IMR-90 (cell line): ENCODE measurements at regions not wholly inside any gene's neighbourhood (a gene's known extent, or its start where the extent isn't known, plus 50 kb on each side); places are given as distances from the start of the nearest gene placed in this dataset.

Experiments used
- ATAC-seq: fragments of 200-7000 bp; cut with Tn5 transposase; 2 replicates; pipeline ENCODE4 v1.9.1; 2020; ENCODE audit warnings: low read depth, mild to moderate bottlenecking, moderate library complexity
- BruUV-seq: library from RNA; stranded (reverse); fragments of 400-500 nt; replicated peaks from 2 replicates; lab custom pipeline; 2021; lab: Mats Ljungman, UMichigan
- CTCF ChIA-PET: fragments of 300-600 bp; formaldehyde crosslinking; extraction: SDS; loops from one replicate; lab custom pipeline; 2021; ENCODE audit warnings: antibody characterized with exemption; lab: Yijun Ruan, JAX
- POLR2A ChIA-PET: fragments of 300-600 bp; sonication (Branson Sonifier 250); formaldehyde crosslinking; loops from one replicate; lab custom pipeline; 2022; ENCODE audit warnings: antibody characterized with exemption; ENCODE audit not compliant: unreplicated experiment; lab: Charles Lee
- DNase-seq: peaks from one replicate; pipeline ENCODE4 v3.0.0; 2013
- H2AFZ ChIP-seq: replicated peaks from 2 replicates; pipeline ENCODE3; 2013; ENCODE audit warnings: low read length, mild to moderate bottlenecking; ENCODE audit not compliant: poor library complexity
- H2AK5ac ChIP-seq: 2 replicates; pipeline ENCODE4 v1.6.1; 2013; ENCODE audit warnings: low read depth, low read length, inconsistent platforms
- H2AK9ac ChIP-seq: replicated peaks from 2 replicates; pipeline ENCODE3; 2013; ENCODE audit warnings: mild to moderate bottlenecking, low read depth, low read length, moderate library complexity; ENCODE audit not compliant: poor library complexity
- H2BK120ac ChIP-seq: 2 replicates; pipeline ENCODE4 v1.6.1; 2013; ENCODE audit warnings: low read depth, low read length, inconsistent platforms
- H2BK15ac ChIP-seq: 3 replicates; pipeline ENCODE4 v1.6.1; 2013; ENCODE audit warnings: low read depth, low read length, inconsistent platforms
- H2BK20ac ChIP-seq: 2 replicates; pipeline ENCODE4 v1.6.1; 2013; ENCODE audit warnings: low read depth, mild to moderate bottlenecking, inconsistent platforms, low read length, moderate library complexity
- H2BK5ac ChIP-seq: 2 replicates; pipeline ENCODE4 v1.6.1; 2013; ENCODE audit warnings: mild to moderate bottlenecking, low read depth, low read length, inconsistent platforms; ENCODE audit not compliant: poor library complexity, severe bottlenecking
- H3K14ac ChIP-seq: replicated peaks from 2 replicates; pipeline ENCODE4 v1.6.1; 2013; ENCODE audit warnings: low read depth, low read length, inconsistent platforms
- H3K18ac ChIP-seq: 2 replicates; pipeline ENCODE4 v1.6.1; 2013; ENCODE audit warnings: low read depth, low read length, control low read depth
- H3K23ac ChIP-seq: 2 replicates; pipeline ENCODE4 v1.6.1; 2013; ENCODE audit warnings: low read depth, low read length, inconsistent platforms
- H3K27ac ChIP-seq: 2 replicates; pipeline ENCODE4 v1.5.1; 2013; ENCODE audit warnings: mild to moderate bottlenecking, control low read depth, low read length; ENCODE audit not compliant: insufficient read depth
- H3K27me3 ChIP-seq: 2 replicates; pipeline ENCODE4 v1.6.1; 2013; ENCODE audit warnings: low read length; ENCODE audit not compliant: control insufficient read depth, insufficient read depth
- H3K36me3 ChIP-seq: 2 replicates; pipeline ENCODE4 v1.6.1; 2013; ENCODE audit warnings: low read length, mixed read lengths; ENCODE audit not compliant: control insufficient read depth, insufficient read depth
- H3K4ac ChIP-seq: 2 replicates; pipeline ENCODE4 v1.6.1; 2013; ENCODE audit warnings: low read depth, low read length, inconsistent platforms
- H3K4me1 ChIP-seq: 2 replicates; pipeline ENCODE4 v1.6.1; 2013; ENCODE audit warnings: low read length, mixed read lengths; ENCODE audit not compliant: control insufficient read depth, insufficient read depth
- H3K4me2 ChIP-seq: 2 replicates; pipeline ENCODE4 v1.6.1; 2013; ENCODE audit warnings: low read depth, mild to moderate bottlenecking, control low read depth, low read length, moderate library complexity
- H3K4me3 ChIP-seq: 2 replicates; pipeline ENCODE4 v1.5.1; 2013; ENCODE audit warnings: low read depth, mild to moderate bottlenecking, control low read depth, low read length, moderate library complexity; ENCODE audit not compliant: insufficient read depth
- H3K56ac ChIP-seq: 2 replicates; pipeline ENCODE4 v1.6.1; 2013; ENCODE audit warnings: low read length, inconsistent platforms; ENCODE audit not compliant: insufficient read depth; ENCODE audit errors: extremely low read depth
- H3K79me1 ChIP-seq, 2 experiments: 2 replicates each; pipeline ENCODE4 v1.6.1; 2013; ENCODE audit warnings: low read length in 2 of 2, inconsistent platforms in 1 of 2, low read depth in 1 of 2
- H3K9ac ChIP-seq: 2 replicates; pipeline ENCODE4 v1.6.1; 2013; ENCODE audit warnings: low read depth, low read length, control low read depth
- H3K9me1 ChIP-seq: 2 replicates; pipeline ENCODE4 v1.6.1; 2013; ENCODE audit warnings: low read length, inconsistent platforms; ENCODE audit not compliant: insufficient read depth
- H3K9me3 ChIP-seq: 2 replicates; pipeline ENCODE4 v1.6.1; 2013; ENCODE audit warnings: low read length; ENCODE audit not compliant: control insufficient read depth, insufficient read depth
- H4K20me1 ChIP-seq: 2 replicates; pipeline ENCODE4 v1.6.1; 2013; ENCODE audit warnings: low read length, inconsistent platforms; ENCODE audit not compliant: insufficient read depth
- H4K5ac ChIP-seq: 2 replicates; pipeline ENCODE4 v1.6.1; 2013; ENCODE audit warnings: mild to moderate bottlenecking, low read depth, low read length, control low read depth
- H4K8ac ChIP-seq, 2 experiments: 2 replicates each; pipeline ENCODE4 v1.6.1; 2013; ENCODE audit warnings: low read depth in 2 of 2, low read length in 2 of 2, control low read depth in 1 of 2, inconsistent platforms in 1 of 2
- H4K91ac ChIP-seq: 2 replicates; pipeline ENCODE4 v1.6.1; 2013; ENCODE audit warnings: low read depth, low read length, inconsistent platforms; ENCODE audit not compliant: insufficient read depth
- CEBPB ChIP-seq: IDR thresholded peaks from 2 replicates; pipeline ENCODE4 v1.6.1; 2012; ENCODE audit warnings: low read depth, low read length, improper control_type of control experiment
- RFX5 ChIP-seq: IDR thresholded peaks from 2 replicates; pipeline ENCODE4 v1.8.0; 2012; ENCODE audit warnings: low read depth, mild to moderate bottlenecking, low read length, moderate library complexity
- WGBS, 2 experiments: methylation state at CpG; one replicate each; pipeline versions ENCODE4 v1.1.5 to v1.1.7; 2013; ENCODE audit warnings: missing lambda C conversion rate in 2 of 2; ENCODE audit not compliant: insufficient read length in 1 of 2; ENCODE audit errors: extremely low coverage in 2 of 2; 5-methylcytosine and 5-hydroxymethylcytosine counted together
- dilution Hi-C: fragments of 300-500 bp; cut with HindIII; formaldehyde crosslinking; loops from one replicate; pipeline ENCODE4 v1.14.3; 2018; ENCODE audit warnings: low sequenced_read_pairs; ENCODE audit not compliant: unreplicated experiment
- in situ Hi-C: fragments of 300-500 bp; cut with MboI; formaldehyde crosslinking; loops from 3 replicates; pipeline ENCODE4 v1.14.3; 2019; ENCODE audit warnings: low sequenced_read_pairs, inconsistent platforms, mixed read lengths
- intact Hi-C: fragments of 100-400 bp; cut with micrococcal nuclease; formaldehyde crosslinking; loops from 2 replicates; pipeline ENCODE4 v1.10.0; 2022

DNA sequence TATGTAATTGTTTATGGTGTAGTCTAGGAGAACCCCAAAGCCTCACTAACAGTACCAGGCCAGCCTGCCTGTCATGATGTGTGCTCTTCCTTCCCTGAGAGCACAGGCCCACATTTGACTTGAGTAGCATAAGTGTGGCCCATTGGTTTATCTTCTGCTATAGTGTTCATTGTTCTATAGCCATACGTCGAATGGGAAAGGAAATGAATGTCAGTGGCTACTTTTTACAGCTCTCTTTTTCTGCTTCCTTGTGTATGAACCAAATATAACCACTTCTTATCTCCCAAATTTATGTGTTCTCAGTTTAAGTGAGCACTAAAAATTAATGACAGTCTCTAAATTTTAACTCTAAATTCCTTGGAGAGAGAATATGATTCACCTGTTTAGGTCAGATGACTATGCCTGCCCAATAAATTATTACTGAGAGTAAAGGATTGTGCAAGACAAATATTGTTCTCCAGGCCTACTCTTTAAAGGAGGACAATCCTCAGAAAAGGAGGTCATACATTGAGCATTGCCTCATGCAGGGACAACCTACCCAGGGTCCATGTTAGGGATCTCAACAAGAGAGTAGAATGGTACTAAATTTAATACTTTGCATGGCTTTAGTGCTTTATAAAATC lies 222.9 kb upstream of the ARHGAP20 start:
- H2AFZ ChIP-seq: no peak overlapping the region
- H2AK5ac ChIP-seq: no peak overlapping the region
- H3K9me1 ChIP-seq: no peaks in the 10 kb centered on the region
- in situ Hi-C loops (no loop called here), intact Hi-C loops (no loop called here), dilution Hi-C loops (no loop called here)
- H2BK120ac ChIP-seq: no peak overlapping the region
- TF ChIP-seq RFX5: no peak
- peak; percentile 38; the same call in 1 of the 2 replicates for TF ChIP-seq CEBPB
- ChIA-PET POLR2A (no interaction called here), CTCF (no interaction called here)
- no peaks in the 10 kb centered on the region for H3K36me3 ChIP-seq
- H3K9me3 ChIP-seq: no peaks in the 10 kb centered on the region
- no peak overlapping the region for H4K8ac ChIP-seq
- H3K4ac ChIP-seq: no peak overlapping the region
- H3K14ac ChIP-seq: no peak overlapping the region
- H2BK20ac ChIP-seq: no peak overlapping the region
- no peak overlapping the region for H2AK9ac ChIP-seq
- no peak overlapping the region for H3K27ac ChIP-seq
- H2BK5ac ChIP-seq: no peak overlapping the region
- DNase-seq: no peak
- H3K79me1 ChIP-seq: no peaks in the 10 kb centered on the region
- H4K20me1 ChIP-seq: no peaks in the 10 kb centered on the region
- no peak overlapping the region for H3K56ac ChIP-seq
- no CpG with 5 or more reads among the region's 2 CpGs for whole genome bisulfite sequencing, 2 experiments
- no peak overlapping the region for H3K23ac ChIP-seq
- no peaks in the 10 kb centered on the region; the same call in 1 of the 2 replicates for H3K27me3 ChIP-seq
- no peak overlapping the region for H3K18ac ChIP-seq
- H3K9ac ChIP-seq: no peak overlapping the region
- H4K5ac ChIP-seq: no peak overlapping the region
- H4K91ac ChIP-seq: no peak overlapping the region
- H3K4me3 ChIP-seq: no peak overlapping the region
- no peak overlapping the region for H2BK15ac ChIP-seq
- no peak overlapping the region for H3K4me2 ChIP-seq
- no peak for ATAC-seq
- no peaks in the 10 kb centered on the region for H3K4me1 ChIP-seq
- no TSS peak for BruUV-seq
